DND-41 (cell line): ENCODE measurements at regions not wholly inside any gene's neighbourhood (a gene's known extent, or its start where the extent isn't known, plus 50 kb on each side); places are given as distances from the start of the nearest gene placed in this dataset.

Experiments used
- ATAC-seq: fragments of 200-7000 bp; cut with Tn5 transposase; 3 replicates; pipeline ENCODE4 v1.9.1; 2021; ENCODE audit warnings: low read depth; ENCODE audit not compliant: insufficient read depth
- DNase-seq: peaks from one replicate; pipeline ENCODE4 v3.0.0-alpha.2; 2020
- H2AFZ ChIP-seq: 2 replicates; pipeline ENCODE4 v1.6.0; 2012; ENCODE audit warnings: low read depth, low read length
- H3K27ac ChIP-seq: 2 replicates; pipeline ENCODE4 v1.5.1; 2012; ENCODE audit warnings: low read length, inconsistent platforms
- H3K27me3 ChIP-seq: fragments of 200-600 bp; sonication (generic); 2 replicates; pipeline ENCODE4 v1.6.0; 2012; ENCODE audit warnings: low read length, mild to moderate bottlenecking, inconsistent platforms; ENCODE audit not compliant: insufficient read depth, poor library complexity
- H3K36me3 ChIP-seq: 2 replicates; pipeline ENCODE4 v1.5.1; 2012; ENCODE audit warnings: low read length, inconsistent platforms; ENCODE audit not compliant: insufficient read depth
- H3K4me1 ChIP-seq: 2 replicates; pipeline ENCODE4 v1.5.1; 2012; ENCODE audit warnings: mild to moderate bottlenecking, low read length; ENCODE audit not compliant: insufficient read depth
- H3K4me2 ChIP-seq: 2 replicates; pipeline ENCODE4 v1.6.0; 2012; ENCODE audit warnings: mild to moderate bottlenecking, moderate library complexity, low read length, inconsistent platforms; ENCODE audit not compliant: insufficient read depth
- H3K4me3 ChIP-seq, 2 experiments: fragments of 200-600 bp in 1 of 2; shearing (Covaris generic) in 1 of 2; 2 replicates each; pipeline ENCODE4 v1.5.1; 2012 to 2016; ENCODE audit warnings: inconsistent platforms in 2 of 2, low read length in 2 of 2, mild to moderate bottlenecking in 2 of 2, low read depth in 1 of 2, moderate library complexity in 1 of 2
- H3K79me2 ChIP-seq: 2 replicates; pipeline ENCODE4 v1.6.0; 2012; ENCODE audit warnings: low read length, inconsistent platforms; ENCODE audit not compliant: insufficient read depth
- H3K9ac ChIP-seq: 2 replicates; pipeline ENCODE4 v1.6.0; 2012; ENCODE audit warnings: low read depth, mild to moderate bottlenecking, inconsistent platforms, low read length, moderate library complexity
- H3K9me3 ChIP-seq: 2 replicates; pipeline ENCODE4 v1.5.1; 2012; ENCODE audit warnings: low read length, moderate library complexity, mild to moderate bottlenecking, inconsistent platforms; ENCODE audit not compliant: insufficient read depth, severe bottlenecking
- H4K20me1 ChIP-seq: 2 replicates; pipeline ENCODE4 v1.6.0; 2012; ENCODE audit warnings: low read length; ENCODE audit not compliant: insufficient read depth
- CTCF ChIP-seq: IDR thresholded peaks from 2 replicates; pipeline ENCODE4 v1.5.1; 2012; ENCODE audit warnings: borderline replicate concordance, low read length, moderate library complexity, mild to moderate bottlenecking; ENCODE audit not compliant: poor library complexity, severe bottlenecking; ENCODE audit errors: extremely low read depth
- EZH2 ChIP-seq: IDR thresholded peaks from 3 replicates; pipeline ENCODE4 v1.6.1; 2012; ENCODE audit warnings: borderline replicate concordance, low read depth, mild to moderate bottlenecking, moderate library complexity, low read length, inconsistent platforms; ENCODE audit not compliant: severe bottlenecking

GRCh38 chr5:8491254-8491653, 622.3 kb downstream of the MTRR start:
- TF ChIP-seq EZH2, result no peak
- Histone ChIP-seq H3K36me3 (no peaks in the 10 kb centered on the region), H3K4me2 (no peak overlapping the region), H2AFZ (no peak overlapping the region), H3K79me2 (no peaks in the 10 kb centered on the region), H3K9ac (no peak overlapping the region), H3K27me3 (no peaks in the 10 kb centered on the region), H3K27ac (no peak overlapping the region), H3K4me3 (no peak overlapping the region), H4K20me1 (no peaks in the 10 kb centered on the region), H3K9me3 (peaks cover 14% of the 10 kb centered on the region), H3K4me1 (no peaks in the 10 kb centered on the region)
- ATAC-seq (no peak), DNase-seq (no peak)

GRCh38 chr5:8493176-8493575, 624.2 kb downstream of the MTRR start:
- no peak for DNase-seq
- peaks cover 19% of the 10 kb centered on the region for H3K9me3 ChIP-seq

GRCh38 chr5:8500426-8500825, 631.5 kb downstream of the MTRR start:
- Histone ChIP-seq H3K9me3 (peaks cover 8% of the 10 kb centered on the region), H3K4me3 (no peak overlapping the region), H3K36me3 (no peaks in the 10 kb centered on the region), H3K27ac (no peak overlapping the region), H3K79me2 (no peaks in the 10 kb centered on the region), H3K4me1 (peaks cover 18% of the 10 kb centered on the region), H2AFZ (no peak overlapping the region), H4K20me1 (no peaks in the 10 kb centered on the region), H3K4me2 (no peak overlapping the region), H3K27me3 (no peaks in the 10 kb centered on the region), H3K9ac (no peak overlapping the region)
- TF ChIP-seq CTCF, result no peak
- TF ChIP-seq EZH2, result no peak
- DNase-seq (no peak), ATAC-seq (no peak)

More at GRCh38 chr5:8493176-8493575, 624.2 kb downstream of the MTRR start:
- no peaks in the 10 kb centered on the region for H3K79me2 ChIP-seq
- no peak for ATAC-seq
- no peak overlapping the region for H3K27ac ChIP-seq
- H3K36me3 ChIP-seq, result no peaks in the 10 kb centered on the region
- no peaks in the 10 kb centered on the region for H3K4me1 ChIP-seq
- H2AFZ ChIP-seq, result no peak overlapping the region
- no peak for TF ChIP-seq CTCF
- no peak overlapping the region for H3K4me3 ChIP-seq
- H3K4me2 ChIP-seq, result no peak overlapping the region
- H3K9ac ChIP-seq, result no peak overlapping the region
- H4K20me1 ChIP-seq, result no peaks in the 10 kb centered on the region
- H3K27me3 ChIP-seq, result no peaks in the 10 kb centered on the region

- Histone ChIP-seq H3K4me1 (peaks cover 25% of the 10 kb centered on the region), H3K4me3 (peak overlapping the region in 1 of 2 experiments; percentile 35; a peak in 2 of 4 replicates), H4K20me1 (no peaks in the 10 kb centered on the region), H3K27ac (peak overlapping the region; percentile 72), H3K36me3 (no peaks in the 10 kb centered on the region), H3K4me2 (peak overlapping the region; percentile 58), H3K9me3 (peaks cover 3% of the 10 kb centered on the region), H3K27me3 (no peaks in the 10 kb centered on the region), H3K9ac (peak overlapping the region; percentile 17; the same call in 1 of the 2 replicates), H3K79me2 (no peaks in the 10 kb centered on the region), H2AFZ (0 out of 2 replicates have a peak overlapping the region, but pooled peaks have one; percentile 13)
- peak; percentile 89 for ATAC-seq
- no peak for TF ChIP-seq CTCF
- TF ChIP-seq EZH2, result no peak
- DNase-seq, result peak; percentile 48
Observed at GRCh38 chr5:8505196-8505595, 636.2 kb downstream of the MTRR start.
